HG02759 (cell line): ENCODE measurements at regions not wholly inside any gene's neighbourhood (a gene's known extent, or its start where the extent isn't known, plus 50 kb on each side); places are given as distances from the start of the nearest gene placed in this dataset.

ENCODE experiments used
- ATAC-seq: cut with Tn5 transposase; IDR thresholded peaks from one replicate; pipeline ENCODE4 v1.9.1; 2021; ENCODE audit warnings: mild to moderate bottlenecking, moderate library complexity; ENCODE audit not compliant: unreplicated experiment

- ATAC-seq = no peak
Measured at GRCh38 chr13:38602266-38602665, 84.6 kb upstream of the FREM2 start.

GRCh38 chr13:38606699-38607535, 80.0 kb upstream of the FREM2 start:
- no peak for ATAC-seq

GRCh38 chr13:38617936-38618335, 68.9 kb upstream of the FREM2 start:
- ATAC-seq = no peak

GRCh38 chr13:38618336-38618735, 68.5 kb upstream of the FREM2 start:
- no peak for ATAC-seq

- ATAC-seq = no peak
Measured at GRCh38 chr13:38618881-38619280, 68.0 kb upstream of the FREM2 start.

GRCh38 chr13:38620876-38621275, 66.0 kb upstream of the FREM2 start:
- no peak for ATAC-seq

- no peak for ATAC-seq
Measured at GRCh38 chr13:38624822-38625221, 62.1 kb upstream of the FREM2 start.

- no peak for ATAC-seq
Measured at GRCh38 chr13:38628554-38628953, 58.3 kb upstream of the FREM2 start.

GRCh38 chr13:38630780-38631179, 56.1 kb upstream of the FREM2 start:
- ATAC-seq = no peak

GRCh38 chr13:38635030-38635429, 51.8 kb upstream of the FREM2 start:
- no peak for ATAC-seq

GRCh38 chr13:38636073-38636472, 50.8 kb upstream of the FREM2 start:
- no peak for ATAC-seq

GRCh38 chr13:38636761-38637160, 50.1 kb upstream of the FREM2 start:
- ATAC-seq = no peak
